GM12878 (cell line): ENCODE measurements at regions not wholly inside any gene's neighbourhood (a gene's known extent, or its start where the extent isn't known, plus 50 kb on each side); places are given as distances from the start of the nearest gene placed in this dataset.

Experiments
- ATAC-seq: fragments of 200-7000 bp; cut with Tn5 transposase; 3 replicates; pipeline ENCODE4 v1.9.1; 2020; ENCODE audit warnings: mild to moderate bottlenecking, moderate library complexity
- BruUV-seq: library from RNA; stranded (reverse); fragments of 400-500 nt; replicated peaks from 2 replicates; lab custom pipeline; 2021; lab: Mats Ljungman, UMichigan
- CTCF ChIA-PET: fragments of 300-600 bp; sonication (Branson Sonifier 250); formaldehyde crosslinking; extraction: SDS; loops from one replicate; lab custom pipeline; 2021; ENCODE audit warnings: inconsistent platforms; lab: Yijun Ruan, JAX
- POLR2A ChIA-PET: fragments of 350-600 bp; formaldehyde crosslinking; extraction: SDS; loops from one replicate; lab custom pipeline; 2021; ENCODE audit warnings: inconsistent platforms; lab: Charles Lee
- RAD21 ChIA-PET: fragments of 300-600 bp; sonication (Branson Sonifier 250); formaldehyde crosslinking; loops from one replicate; lab custom pipeline; 2023; ENCODE audit warnings: antibody characterized with exemption; ENCODE audit not compliant: unreplicated experiment; lab: Charles Lee
- SMC1A ChIA-PET: fragments of 300-600 bp; sonication (Branson Sonifier 250); formaldehyde crosslinking; loops from one replicate; lab custom pipeline; 2023; ENCODE audit not compliant: unreplicated experiment, uncharacterized antibody; lab: Charles Lee
- DNase-seq: peaks from one replicate; pipeline ENCODE4 v3.0.0-alpha.2; 2011; ENCODE audit warnings: low read depth, low spot score
- FAIRE-seq: peaks from 3 replicates; lab custom pipeline; 2011; peaks lifted over from hg19 to GRCh38; lab: Jason Lieb, UNC
- H2AFZ ChIP-seq: 2 replicates; pipeline ENCODE4 v1.6.0; 2011; ENCODE audit warnings: low read depth, low read length, control low read depth; ENCODE audit not compliant: control insufficient read depth
- H3K27ac ChIP-seq: 2 replicates; pipeline ENCODE4 v1.5.1; 2011; ENCODE audit warnings: control low read depth; ENCODE audit not compliant: control insufficient read depth, insufficient read depth
- H3K27me3 ChIP-seq, 2 experiments: replicated peaks in 1 of 2; 2 replicates each; pipeline versions ENCODE4 v1.6.0 to v1.6.1; 2011; ENCODE audit warnings: low read length in 1 of 2; ENCODE audit not compliant: control insufficient read depth in 2 of 2, insufficient read depth in 2 of 2
- H3K36me3 ChIP-seq, 2 experiments: 2 replicates each; pipeline ENCODE4 v1.5.1; 2011; ENCODE audit warnings: low read length in 1 of 2; ENCODE audit not compliant: control insufficient read depth in 2 of 2, insufficient read depth in 2 of 2
- H3K4me1 ChIP-seq: 2 replicates; pipeline ENCODE4 v1.6.1; 2011; ENCODE audit warnings: mild to moderate bottlenecking, low read length, moderate library complexity, mixed read lengths; ENCODE audit not compliant: control insufficient read depth, insufficient read depth
- H3K4me2 ChIP-seq: 2 replicates; pipeline ENCODE4 v1.6.0; 2011; ENCODE audit warnings: control low read depth; ENCODE audit not compliant: control insufficient read depth, insufficient read depth
- H3K4me3 ChIP-seq: fragments of 200-600 bp; sonication (generic); 2 replicates; pipeline ENCODE4 v1.5.1; 2016
- H3K79me2 ChIP-seq: 2 replicates; pipeline ENCODE4 v1.6.0; 2011; ENCODE audit warnings: low read length; ENCODE audit not compliant: control insufficient read depth, insufficient read depth
- H3K9ac ChIP-seq: 2 replicates; pipeline ENCODE4 v1.8.0; 2011; ENCODE audit warnings: low read length, control low read depth, mixed read lengths; ENCODE audit not compliant: control insufficient read depth, insufficient read depth
- H3K9me3 ChIP-seq: replicated peaks from 3 replicates; pipeline ENCODE4 v1.5.1; 2011; ENCODE audit warnings: mild to moderate bottlenecking, low read length; ENCODE audit not compliant: control insufficient read depth, insufficient read depth
- H4K20me1 ChIP-seq: 2 replicates; pipeline ENCODE4 v1.6.0; 2011; ENCODE audit not compliant: control insufficient read depth, insufficient read depth
- ASH2L ChIP-seq: fragments of 300-600, 200-600 bp; sonication (generic); IDR thresholded peaks from 2 replicates; pipeline ENCODE4 v1.6.1; 2017; ENCODE audit warnings: low read depth, mild to moderate bottlenecking, borderline replicate concordance
- NR2C2 ChIP-seq: IDR thresholded peaks from 2 replicates; pipeline ENCODE4 v1.6.1; 2011; ENCODE audit warnings: borderline replicate concordance, low read depth; ENCODE audit not compliant: control insufficient read depth, insufficient read length
- PAX8 ChIP-seq: fragments of 450-650 bp; IDR thresholded peaks from 2 replicates; pipeline ENCODE4 v1.6.1; 2017; ENCODE audit warnings: mild to moderate bottlenecking, moderate library complexity
- SIX5 ChIP-seq: IDR thresholded peaks from 2 replicates; pipeline ENCODE4 v1.6.1; 2011; ENCODE audit warnings: mild to moderate bottlenecking, low read depth, low read length, moderate library complexity; ENCODE audit not compliant: severe bottlenecking
- SREBF1 ChIP-seq: IDR thresholded peaks from 2 replicates; pipeline ENCODE4 v1.6.1; 2012; ENCODE audit warnings: mild to moderate bottlenecking, low read length
- SUZ12 ChIP-seq: fragments of 200-600 bp; sonication (generic); IDR thresholded peaks from one replicate; pipeline ENCODE4 v1.6.1; 2018; ENCODE audit warnings: antibody characterized with exemption, mild to moderate bottlenecking; ENCODE audit not compliant: unreplicated experiment
- YBX1 ChIP-seq: fragments of 450-650 bp; IDR thresholded peaks from 2 replicates; pipeline ENCODE4 v1.6.1; 2016; ENCODE audit warnings: antibody characterized with exemption
- WGBS: methylation state at CpG from one replicate; pipeline ENCODE4 v1.1.6; 2016; ENCODE audit warnings: low lambda C conversion rate; ENCODE audit not compliant: insufficient replicate concordance, insufficient coverage; ENCODE audit errors: missing lambda C conversion rate; 5-methylcytosine and 5-hydroxymethylcytosine counted together
- in situ Hi-C: fragments of 300-500 bp; cut with MboI; formaldehyde crosslinking; loops from 9 replicates; pipeline ENCODE4 v1.14.3; 2018; ENCODE audit warnings: mixed read lengths
- intact Hi-C: fragments of 100-400 bp; cut with micrococcal nuclease; formaldehyde crosslinking; loops from one replicate; pipeline ENCODE4 v1.14.2; 2022; ENCODE audit not compliant: unreplicated experiment
- TF ChIP-seq, protein P1 (sequence below), 3 experiments: IDR thresholded peaks in 2 of 3; conservative IDR thresholded peaks in 1 of 3; 2 replicates each; pipeline ENCODE4 v1.5.1; 2011; ENCODE audit warnings: low read depth in 3 of 3, low read length in 3 of 3, mild to moderate bottlenecking in 3 of 3, control low read depth in 2 of 3, moderate library complexity in 2 of 3, inconsistent platforms in 1 of 3, mixed read lengths in 1 of 3; ENCODE audit not compliant: control insufficient read depth in 2 of 3, insufficient read depth in 1 of 3; ENCODE audit errors: extremely low read depth in 1 of 3
- TF ChIP-seq, protein P2 (sequence below): IDR thresholded peaks from 2 replicates; pipeline ENCODE4 v1.6.1; 2012; ENCODE audit warnings: low read depth, low read length, improper control_type of control experiment
- TF ChIP-seq, protein P3 (sequence below): fragments of 150-350 bp; IDR thresholded peaks from 2 replicates; pipeline ENCODE4 v1.6.1; 2016; ENCODE audit warnings: low read depth, low read length

DNA sequence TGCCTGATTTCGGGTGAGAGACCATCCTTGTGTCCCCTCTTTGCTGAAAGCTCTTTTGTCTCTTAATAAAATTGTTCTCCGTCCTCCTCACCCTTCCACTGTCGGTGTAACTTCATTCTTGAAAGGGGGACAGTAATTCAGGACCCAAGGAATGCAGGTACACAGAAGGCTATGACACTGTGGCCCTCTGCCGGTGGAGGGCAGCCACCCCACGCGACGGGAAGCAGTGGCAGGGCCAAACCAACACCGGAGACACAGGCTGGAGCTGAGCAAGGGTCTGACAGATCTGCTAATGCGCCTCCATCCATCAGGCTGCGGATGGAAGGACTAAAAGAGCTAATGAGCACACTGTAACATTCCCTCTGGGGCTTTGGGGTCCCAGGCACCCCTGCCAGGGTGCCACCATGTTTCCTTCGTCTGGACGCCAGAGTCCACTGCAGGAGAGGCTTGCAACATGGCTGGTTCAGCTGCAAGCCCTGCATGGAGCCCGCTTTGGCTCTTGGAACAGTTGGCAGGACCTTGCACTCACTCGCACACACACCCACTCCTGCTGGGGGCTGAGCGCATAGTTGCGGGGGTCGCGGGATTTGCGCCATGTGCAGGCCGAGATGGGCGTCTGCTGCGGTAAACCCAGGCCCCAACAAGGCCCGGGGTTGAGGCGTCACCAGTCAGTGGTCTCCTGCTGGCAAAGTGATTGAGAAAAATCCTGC, 544.1 kb upstream of the CDH7 start:
- in situ Hi-C loops, result no loop called here
- Histone ChIP-seq H3K4me1 (no peaks in the 10 kb centered on the region), H2AFZ (no peak overlapping the region), H3K9ac (no peak overlapping the region), H3K27me3 (no peaks in the 10 kb centered on the region; a peak in 1 of 4 replicates), H3K4me3 (no peak overlapping the region), H4K20me1 (no peaks in the 10 kb centered on the region), H3K36me3 (no peaks in the 10 kb centered on the region), H3K4me2 (no peak overlapping the region), H3K9me3 (no peaks in the 10 kb centered on the region), H3K79me2 (no peaks in the 10 kb centered on the region)
- POLR2A ChIA-PET, result no interaction called here
- WGBS, result 42% methylated on average over 24 of the region's 24 CpGs
- RAD21 ChIA-PET, result no interaction called here
- ATAC-seq (peak; percentile 83), FAIRE-seq (no peak), DNase-seq (no peak)
- CTCF ChIA-PET, result no interaction called here
- no TSS peak for BruUV-seq
- SMC1A ChIA-PET, result no interaction called here
- TF ChIP-seq NR2C2, result no peak
- TF ChIP-seq, protein P1, sequence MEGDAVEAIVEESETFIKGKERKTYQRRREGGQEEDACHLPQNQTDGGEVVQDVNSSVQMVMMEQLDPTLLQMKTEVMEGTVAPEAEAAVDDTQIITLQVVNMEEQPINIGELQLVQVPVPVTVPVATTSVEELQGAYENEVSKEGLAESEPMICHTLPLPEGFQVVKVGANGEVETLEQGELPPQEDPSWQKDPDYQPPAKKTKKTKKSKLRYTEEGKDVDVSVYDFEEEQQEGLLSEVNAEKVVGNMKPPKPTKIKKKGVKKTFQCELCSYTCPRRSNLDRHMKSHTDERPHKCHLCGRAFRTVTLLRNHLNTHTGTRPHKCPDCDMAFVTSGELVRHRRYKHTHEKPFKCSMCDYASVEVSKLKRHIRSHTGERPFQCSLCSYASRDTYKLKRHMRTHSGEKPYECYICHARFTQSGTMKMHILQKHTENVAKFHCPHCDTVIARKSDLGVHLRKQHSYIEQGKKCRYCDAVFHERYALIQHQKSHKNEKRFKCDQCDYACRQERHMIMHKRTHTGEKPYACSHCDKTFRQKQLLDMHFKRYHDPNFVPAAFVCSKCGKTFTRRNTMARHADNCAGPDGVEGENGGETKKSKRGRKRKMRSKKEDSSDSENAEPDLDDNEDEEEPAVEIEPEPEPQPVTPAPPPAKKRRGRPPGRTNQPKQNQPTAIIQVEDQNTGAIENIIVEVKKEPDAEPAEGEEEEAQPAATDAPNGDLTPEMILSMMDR (IDR thresholded peaks at IDR 0.05 in 2 of 3, conservative IDR thresholded peaks at IDR 0.05 in 1 of 3; ENCODE audit: control insufficient read depth in 2 of 3, extremely low read depth in 1 of 3, insufficient read depth in 1 of 3, low read depth in 3 of 3, low read length in 3 of 3), result peak in 2 of 3 experiments; percentile 29 to 41; a peak in 3 of 6 replicates
- TF ChIP-seq, all 136 proteins: peak for 1
- no peak overlapping the region for H3K27ac ChIP-seq
- intact Hi-C loops, result loop anchor here (5.0 kb wide), 1 partner anchor 1189 kb away; no protein-coding TSS in a partner anchor

DNA sequence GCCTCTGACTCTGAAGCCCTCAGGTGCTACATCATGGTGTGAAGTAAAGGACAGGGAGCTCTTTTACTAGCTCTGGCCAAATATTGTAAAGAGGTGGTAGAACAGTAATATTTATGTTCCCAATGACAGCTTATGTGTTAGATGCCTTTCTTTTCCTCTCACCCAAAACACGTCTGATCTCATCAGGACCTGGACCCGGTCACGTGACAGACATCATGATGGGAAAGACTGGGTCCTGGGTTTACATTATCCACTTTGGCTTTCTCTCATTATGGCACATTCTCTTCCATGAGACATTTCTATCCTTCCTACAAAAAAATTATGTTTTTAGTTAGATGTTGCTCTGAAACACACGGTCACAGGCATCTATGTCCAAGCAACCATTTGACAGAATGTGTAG, 548.7 kb upstream of the CDH7 start:
- no peak overlapping the region for H2AFZ ChIP-seq
- ChIA-PET CTCF (no interaction called here), POLR2A (no interaction called here), RAD21 (no interaction called here), SMC1A (no interaction called here)
- H3K4me3 ChIP-seq, result no peak overlapping the region
- in situ Hi-C loops (no loop called here), intact Hi-C loops (no loop called here)
- H3K27ac ChIP-seq, result no peak overlapping the region
- H3K79me2 ChIP-seq, result no peaks in the 10 kb centered on the region
- no peaks in the 10 kb centered on the region for H3K4me1 ChIP-seq
- H4K20me1 ChIP-seq, result no peaks in the 10 kb centered on the region
- no peaks in the 10 kb centered on the region; a peak in 1 of 4 replicates for H3K27me3 ChIP-seq
- H3K9ac ChIP-seq, result no peak overlapping the region
- WGBS, result 2% methylated on average over 4 of the region's 4 CpGs
- no TSS peak for BruUV-seq
- DNase-seq (no peak), ATAC-seq (no peak), FAIRE-seq (no peak)
- H3K4me2 ChIP-seq, result no peak overlapping the region
- H3K9me3 ChIP-seq, result no peaks in the 10 kb centered on the region
- H3K36me3 ChIP-seq, result no peaks in the 10 kb centered on the region
- TF ChIP-seq YBX1 (no peak), SIX5 (no peak), SUZ12 (no peak), PAX8 (no peak), ASH2L (no peak), SREBF1 (no peak)
- TF ChIP-seq, protein P2, sequence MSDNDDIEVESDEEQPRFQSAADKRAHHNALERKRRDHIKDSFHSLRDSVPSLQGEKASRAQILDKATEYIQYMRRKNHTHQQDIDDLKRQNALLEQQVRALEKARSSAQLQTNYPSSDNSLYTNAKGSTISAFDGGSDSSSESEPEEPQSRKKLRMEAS, result no peak
- TF ChIP-seq, protein P3, sequence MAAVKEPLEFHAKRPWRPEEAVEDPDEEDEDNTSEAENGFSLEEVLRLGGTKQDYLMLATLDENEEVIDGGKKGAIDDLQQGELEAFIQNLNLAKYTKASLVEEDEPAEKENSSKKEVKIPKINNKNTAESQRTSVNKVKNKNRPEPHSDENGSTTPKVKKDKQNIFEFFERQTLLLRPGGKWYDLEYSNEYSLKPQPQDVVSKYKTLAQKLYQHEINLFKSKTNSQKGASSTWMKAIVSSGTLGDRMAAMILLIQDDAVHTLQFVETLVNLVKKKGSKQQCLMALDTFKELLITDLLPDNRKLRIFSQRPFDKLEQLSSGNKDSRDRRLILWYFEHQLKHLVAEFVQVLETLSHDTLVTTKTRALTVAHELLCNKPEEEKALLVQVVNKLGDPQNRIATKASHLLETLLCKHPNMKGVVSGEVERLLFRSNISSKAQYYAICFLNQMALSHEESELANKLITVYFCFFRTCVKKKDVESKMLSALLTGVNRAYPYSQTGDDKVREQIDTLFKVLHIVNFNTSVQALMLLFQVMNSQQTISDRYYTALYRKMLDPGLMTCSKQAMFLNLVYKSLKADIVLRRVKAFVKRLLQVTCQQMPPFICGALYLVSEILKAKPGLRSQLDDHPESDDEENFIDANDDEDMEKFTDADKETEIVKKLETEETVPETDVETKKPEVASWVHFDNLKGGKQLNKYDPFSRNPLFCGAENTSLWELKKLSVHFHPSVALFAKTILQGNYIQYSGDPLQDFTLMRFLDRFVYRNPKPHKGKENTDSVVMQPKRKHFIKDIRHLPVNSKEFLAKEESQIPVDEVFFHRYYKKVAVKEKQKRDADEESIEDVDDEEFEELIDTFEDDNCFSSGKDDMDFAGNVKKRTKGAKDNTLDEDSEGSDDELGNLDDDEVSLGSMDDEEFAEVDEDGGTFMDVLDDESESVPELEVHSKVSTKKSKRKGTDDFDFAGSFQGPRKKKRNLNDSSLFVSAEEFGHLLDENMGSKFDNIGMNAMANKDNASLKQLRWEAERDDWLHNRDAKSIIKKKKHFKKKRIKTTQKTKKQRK, result no peak
